ENCODE measurements at regions not wholly inside any gene's neighbourhood (a gene's known extent, or its start where the extent isn't known, plus 50 kb on each side); places are given as distances from the start of the nearest gene placed in this dataset.
"Not testable (repeated sequence)": the region's sequence is repeated elsewhere in the genome, so short reads cannot be mapped to it uniquely, and the experiment has no call there.

- TF ChIP-seq YY1 (IDR thresholded peaks at IDR 0.05; ENCODE audit: insufficient read depth, insufficient read length), result peak; percentile 22
- Histone ChIP-seq H3K4me3 (ENCODE audit: insufficient read length, low read depth) (peak overlapping the region; percentile 43), H3K9ac (ENCODE audit: insufficient read length, low read depth) (peak overlapping the region; percentile 70)
- not testable (repeated sequence) for H3K27me3 ChIP-seq (ENCODE audit: insufficient read depth, insufficient read length); H3K36me3 ChIP-seq (ENCODE audit: insufficient read depth, insufficient read length, low read length); H3K4me1 ChIP-seq (ENCODE audit: insufficient read depth, insufficient read length); H3K9me3 ChIP-seq (ENCODE audit: insufficient read depth, low read length)
- peak; percentile 82 for DNase-seq (ENCODE audit: low read depth, low spot score)
These were observed 5393.1 kb upstream of the TPTE start for GRCh38 chr21:5128261-5128660.

DNA sequence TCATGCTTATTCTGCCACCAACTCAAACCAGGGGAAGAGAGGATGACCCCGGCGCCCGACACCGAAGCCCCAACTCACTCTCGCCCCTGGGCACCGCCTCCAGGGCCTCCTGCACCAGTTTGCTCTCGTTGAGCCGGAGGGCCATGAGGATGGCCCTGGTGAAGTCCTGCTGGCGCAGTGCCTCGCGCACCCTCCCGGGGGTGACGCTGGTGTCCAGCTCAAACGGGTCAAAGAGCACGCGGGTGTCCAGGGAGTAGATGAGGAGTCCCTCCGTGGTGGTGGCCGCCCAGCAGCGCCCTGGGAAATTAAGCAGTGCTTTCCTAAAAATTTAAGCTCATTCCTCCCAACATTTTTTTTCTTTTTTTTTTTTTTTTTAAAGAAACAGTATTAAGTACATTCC is 5387.6 kb upstream of the TPTE start:
- not testable (repeated sequence) for H3K4me3 ChIP-seq (ENCODE audit: insufficient read length, low read depth); H3K36me3 ChIP-seq (ENCODE audit: insufficient read depth, insufficient read length, low read length); H3K9ac ChIP-seq (ENCODE audit: insufficient read length, low read depth); H3K9me3 ChIP-seq (ENCODE audit: insufficient read depth, low read length); H3K27me3 ChIP-seq (ENCODE audit: insufficient read depth, insufficient read length); DNase-seq (ENCODE audit: low read depth, low spot score); H3K4me1 ChIP-seq (ENCODE audit: insufficient read depth, insufficient read length)

GRCh38 chr21:5136406-5136805 is 5385.0 kb upstream of the TPTE start:
- H3K27me3 ChIP-seq (ENCODE audit: insufficient read depth, insufficient read length); DNase-seq (ENCODE audit: low read depth, low spot score); H3K36me3 ChIP-seq (ENCODE audit: insufficient read depth, insufficient read length, low read length); H3K4me3 ChIP-seq (ENCODE audit: insufficient read length, low read depth); H3K4me1 ChIP-seq (ENCODE audit: insufficient read depth, insufficient read length); H3K9me3 ChIP-seq (ENCODE audit: insufficient read depth, low read length); H3K9ac ChIP-seq (ENCODE audit: insufficient read length, low read depth): not testable (repeated sequence)

GRCh38 chr21:5137006-5137405 is 5384.4 kb upstream of the TPTE start:
- not testable (repeated sequence) for H3K9ac ChIP-seq (ENCODE audit: insufficient read length, low read depth); H3K27me3 ChIP-seq (ENCODE audit: insufficient read depth, insufficient read length); H3K4me3 ChIP-seq (ENCODE audit: insufficient read length, low read depth); H3K4me1 ChIP-seq (ENCODE audit: insufficient read depth, insufficient read length); H3K9me3 ChIP-seq (ENCODE audit: insufficient read depth, low read length); DNase-seq (ENCODE audit: low read depth, low spot score); H3K36me3 ChIP-seq (ENCODE audit: insufficient read depth, insufficient read length, low read length)

DNA sequence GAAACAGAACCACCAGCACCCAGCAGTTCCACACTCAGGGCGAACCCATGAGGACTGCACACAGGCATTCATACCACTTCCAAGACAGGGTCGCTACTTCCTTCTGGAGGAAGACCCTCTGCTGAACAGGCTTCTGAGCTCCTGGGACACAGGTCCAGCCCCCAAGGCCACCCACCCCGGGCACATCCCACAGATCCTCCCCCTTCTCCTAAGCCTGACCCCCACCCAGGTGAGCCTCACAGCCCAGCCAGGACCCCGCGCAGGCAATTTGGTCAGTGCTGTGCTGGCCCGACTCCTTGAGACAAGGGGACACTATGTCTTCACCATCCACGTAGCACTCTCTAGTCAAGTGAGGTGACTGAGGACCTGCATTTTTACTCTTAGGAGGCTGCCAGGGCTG is 5382.7 kb upstream of the TPTE start:
- H3K9me3 ChIP-seq (ENCODE audit: insufficient read depth, low read length); DNase-seq (ENCODE audit: low read depth, low spot score); H3K36me3 ChIP-seq (ENCODE audit: insufficient read depth, insufficient read length, low read length); H3K4me3 ChIP-seq (ENCODE audit: insufficient read length, low read depth); H3K27me3 ChIP-seq (ENCODE audit: insufficient read depth, insufficient read length); H3K4me1 ChIP-seq (ENCODE audit: insufficient read depth, insufficient read length); H3K9ac ChIP-seq (ENCODE audit: insufficient read length, low read depth): not testable (repeated sequence)

DNA sequence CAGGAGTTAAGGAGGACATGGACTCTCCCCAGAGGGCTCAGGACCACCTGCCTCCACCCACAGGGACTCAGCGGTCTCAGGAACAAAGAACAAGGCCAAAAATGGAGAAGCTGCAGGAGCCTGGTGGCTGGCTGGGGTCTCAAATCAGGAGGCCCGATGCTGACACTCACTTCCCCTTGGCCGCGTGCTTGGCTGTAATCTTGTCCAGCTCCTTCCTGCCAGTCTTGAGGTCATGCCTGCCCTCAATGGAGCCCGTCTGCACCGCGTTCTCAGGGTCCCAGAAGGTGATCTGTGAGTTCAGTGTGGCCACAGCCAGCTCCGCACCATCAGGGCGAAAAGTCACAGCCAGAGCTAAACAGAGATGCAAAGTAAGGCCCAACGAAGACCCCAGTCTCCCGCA is 5381.9 kb upstream of the TPTE start:
- H3K4me3 ChIP-seq (ENCODE audit: insufficient read length, low read depth); DNase-seq (ENCODE audit: low read depth, low spot score); H3K27me3 ChIP-seq (ENCODE audit: insufficient read depth, insufficient read length); H3K4me1 ChIP-seq (ENCODE audit: insufficient read depth, insufficient read length); H3K9ac ChIP-seq (ENCODE audit: insufficient read length, low read depth); H3K36me3 ChIP-seq (ENCODE audit: insufficient read depth, insufficient read length, low read length); H3K9me3 ChIP-seq (ENCODE audit: insufficient read depth, low read length): not testable (repeated sequence)

DNA sequence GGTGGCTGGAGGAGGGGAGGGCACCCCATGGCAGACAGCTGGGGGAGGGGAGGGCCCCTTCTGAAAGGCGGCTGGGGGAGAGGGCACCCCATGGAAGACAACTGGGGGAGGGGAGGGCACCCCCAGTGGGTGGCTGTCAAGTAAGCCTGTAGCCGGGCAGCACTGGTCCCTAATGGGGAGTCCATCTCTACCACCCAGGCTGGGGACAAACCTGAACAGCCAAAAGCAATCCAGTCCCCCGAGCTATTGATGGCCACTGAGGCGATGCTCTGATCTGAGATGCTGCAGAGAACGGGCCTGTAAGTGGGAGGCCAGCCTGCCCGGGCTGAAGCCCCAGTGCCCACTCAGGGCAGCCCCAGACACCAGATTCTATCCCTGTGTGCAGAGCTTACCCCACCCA is 5378.4 kb upstream of the TPTE start:
- not testable (repeated sequence) for H3K4me1 ChIP-seq (ENCODE audit: insufficient read depth, insufficient read length); H3K4me3 ChIP-seq (ENCODE audit: insufficient read length, low read depth); H3K9ac ChIP-seq (ENCODE audit: insufficient read length, low read depth); H3K27me3 ChIP-seq (ENCODE audit: insufficient read depth, insufficient read length); DNase-seq (ENCODE audit: low read depth, low spot score); H3K9me3 ChIP-seq (ENCODE audit: insufficient read depth, low read length); H3K36me3 ChIP-seq (ENCODE audit: insufficient read depth, insufficient read length, low read length)

GRCh38 chr21:5144731-5145130 is 5376.7 kb upstream of the TPTE start:
- not testable (repeated sequence) for H3K36me3 ChIP-seq (ENCODE audit: insufficient read depth, insufficient read length, low read length); H3K27me3 ChIP-seq (ENCODE audit: insufficient read depth, insufficient read length); H3K9ac ChIP-seq (ENCODE audit: insufficient read length, low read depth); H3K4me1 ChIP-seq (ENCODE audit: insufficient read depth, insufficient read length); DNase-seq (ENCODE audit: low read depth, low spot score); H3K9me3 ChIP-seq (ENCODE audit: insufficient read depth, low read length); H3K4me3 ChIP-seq (ENCODE audit: insufficient read length, low read depth)

GRCh38 chr21:5147685-5148084 is 5373.7 kb upstream of the TPTE start:
- H3K4me1 ChIP-seq (ENCODE audit: insufficient read depth, insufficient read length); H3K27me3 ChIP-seq (ENCODE audit: insufficient read depth, insufficient read length); DNase-seq (ENCODE audit: low read depth, low spot score); H3K9me3 ChIP-seq (ENCODE audit: insufficient read depth, low read length); H3K9ac ChIP-seq (ENCODE audit: insufficient read length, low read depth); H3K4me3 ChIP-seq (ENCODE audit: insufficient read length, low read depth); H3K36me3 ChIP-seq (ENCODE audit: insufficient read depth, insufficient read length, low read length): not testable (repeated sequence)

- H3K4me3 ChIP-seq (ENCODE audit: insufficient read length, low read depth); H3K9me3 ChIP-seq (ENCODE audit: insufficient read depth, low read length); H3K27me3 ChIP-seq (ENCODE audit: insufficient read depth, insufficient read length); DNase-seq (ENCODE audit: low read depth, low spot score); H3K36me3 ChIP-seq (ENCODE audit: insufficient read depth, insufficient read length, low read length); H3K4me1 ChIP-seq (ENCODE audit: insufficient read depth, insufficient read length); H3K9ac ChIP-seq (ENCODE audit: insufficient read length, low read depth): not testable (repeated sequence)
These were observed 5372.2 kb upstream of the TPTE start for GRCh38 chr21:5149222-5149621.

- DNase-seq (ENCODE audit: low read depth, low spot score); H3K27me3 ChIP-seq (ENCODE audit: insufficient read depth, insufficient read length); H3K9me3 ChIP-seq (ENCODE audit: insufficient read depth, low read length); H3K4me1 ChIP-seq (ENCODE audit: insufficient read depth, insufficient read length); H3K36me3 ChIP-seq (ENCODE audit: insufficient read depth, insufficient read length, low read length): not testable (repeated sequence)
- H3K4me3 ChIP-seq (ENCODE audit: insufficient read length, low read depth), result peak overlapping the region; percentile 34
- peak overlapping the region; percentile 56 for H3K9ac ChIP-seq (ENCODE audit: insufficient read length, low read depth)
These were observed 5367.3 kb upstream of the TPTE start for GRCh38 chr21:5153842-5154640.

DNA sequence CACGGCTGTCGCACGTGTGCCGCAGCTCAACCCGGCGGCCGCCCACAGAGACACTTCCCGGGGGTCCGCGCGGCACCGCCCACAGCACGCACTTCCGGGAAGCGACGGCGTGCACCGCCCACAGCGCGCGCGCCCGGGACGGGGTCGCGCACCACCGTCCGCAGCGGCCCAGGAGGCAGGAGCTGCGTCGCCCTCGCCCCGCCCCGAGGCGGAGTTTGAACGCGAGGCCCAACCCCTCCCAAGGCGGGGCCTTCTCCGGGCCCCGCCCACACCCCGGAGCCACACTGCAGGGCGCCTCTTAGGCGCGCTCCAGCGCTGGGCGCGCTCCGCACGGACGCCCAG is 5366.8 kb upstream of the TPTE start:
- not testable (repeated sequence) for H3K4me1 ChIP-seq (ENCODE audit: insufficient read depth, insufficient read length); H3K9me3 ChIP-seq (ENCODE audit: insufficient read depth, low read length); H3K9ac ChIP-seq (ENCODE audit: insufficient read length, low read depth); H3K36me3 ChIP-seq (ENCODE audit: insufficient read depth, insufficient read length, low read length); H3K27me3 ChIP-seq (ENCODE audit: insufficient read depth, insufficient read length)
- peak overlapping the region; percentile 26 for H3K4me3 ChIP-seq (ENCODE audit: insufficient read length, low read depth)
- peak; percentile 46 for DNase-seq (ENCODE audit: low read depth, low spot score)

Data from NT2/D1 (cell line).